Putamen (tissue), 1 donor: ENCODE measurements at regions not wholly inside any gene's neighbourhood (a gene's known extent, or its start where the extent isn't known, plus 50 kb on each side); places are given as distances from the start of the nearest gene placed in this dataset.

ENCODE experiments used
- DNase-seq: peaks from one replicate; pipeline ENCODE4 v3.0.0-alpha.2; 2016; ENCODE audit warnings: low spot score

GRCh38 chr13:33628662-33629061 lies 189.3 kb upstream of the RFC3 start:
- no peak for DNase-seq

GRCh38 chr13:33629605-33630360 lies 188.2 kb upstream of the RFC3 start:
- DNase-seq = no peak

DNA sequence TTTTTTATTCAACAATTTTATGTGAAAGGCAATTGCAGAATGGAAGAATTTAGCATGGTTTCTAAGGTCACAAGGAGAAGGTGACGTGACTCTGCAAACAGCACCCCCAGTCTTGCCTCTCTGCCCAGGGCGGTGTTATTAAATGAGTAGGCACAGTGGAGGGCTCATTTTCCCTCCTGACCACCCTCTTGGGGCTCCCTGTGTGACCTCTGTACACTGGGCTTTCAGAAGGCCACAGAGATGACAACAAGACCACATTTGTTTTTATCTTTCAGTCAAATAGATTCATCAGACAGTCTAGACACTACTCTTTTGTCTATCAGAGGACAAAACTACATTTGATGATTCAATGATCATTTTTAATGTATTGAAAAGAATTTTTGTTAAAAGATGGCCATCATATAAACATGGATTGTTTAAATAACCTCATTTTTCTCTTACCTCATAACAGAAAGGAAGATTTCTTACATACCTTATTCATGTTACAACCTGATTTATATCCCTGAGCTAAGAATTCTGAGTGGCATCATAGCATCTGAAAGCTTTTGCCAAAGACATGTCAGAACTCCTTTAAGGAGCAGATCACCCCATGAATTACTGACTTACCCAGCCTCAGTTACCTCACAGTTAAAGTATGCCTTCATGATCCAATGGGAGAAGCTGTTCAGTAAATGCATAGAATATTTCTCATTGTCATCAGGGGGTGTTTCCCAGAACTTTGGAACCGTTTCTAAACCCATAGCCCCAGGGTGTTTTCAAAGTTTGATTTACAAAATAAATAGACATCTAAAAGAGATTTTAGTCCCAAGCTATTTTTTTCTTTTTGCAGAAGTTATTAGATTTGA lies 184.0 kb upstream of the RFC3 start:
- peak; percentile 84 for DNase-seq

- DNase-seq = peak; percentile 68
Measured at GRCh38 chr13:33634546-33634982, 183.4 kb upstream of the RFC3 start.

GRCh38 chr13:33636243-33636642 lies 181.7 kb upstream of the RFC3 start:
- DNase-seq = no peak

DNA sequence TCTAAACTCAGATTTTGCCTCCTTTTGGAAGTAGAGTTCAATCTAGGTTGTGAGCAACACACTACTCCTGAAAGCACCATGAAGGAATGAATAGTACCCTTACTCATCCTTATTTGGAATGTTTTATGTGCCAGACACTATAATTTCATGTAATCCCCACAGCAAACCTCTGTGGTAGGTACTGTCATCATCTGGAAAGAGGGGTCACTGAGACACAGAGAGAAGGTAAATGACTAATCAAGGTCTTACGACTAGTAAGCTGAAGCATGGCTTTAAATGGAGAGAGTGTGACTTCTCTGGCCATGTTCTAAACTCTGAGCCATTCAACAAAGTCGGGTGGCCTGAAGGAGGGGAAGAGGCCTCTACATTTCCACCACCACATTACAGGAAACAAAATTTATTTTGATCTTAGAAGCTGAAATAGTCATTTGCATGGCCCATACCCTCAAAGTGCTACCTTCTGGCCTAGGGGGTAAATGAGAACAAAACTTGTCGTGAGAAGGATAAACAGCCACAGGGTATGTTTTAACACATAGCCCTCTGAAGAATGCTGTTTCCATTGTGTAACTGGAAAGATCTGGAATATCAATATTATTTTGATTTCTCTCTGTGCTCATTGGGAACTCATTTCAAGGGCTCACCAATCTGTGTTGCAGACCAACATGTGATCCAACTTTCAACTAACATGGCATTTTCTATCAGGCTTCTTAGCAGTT lies 180.8 kb upstream of the RFC3 start:
- no peak for DNase-seq

GRCh38 chr13:33637978-33638743 lies 179.8 kb upstream of the RFC3 start:
- DNase-seq = no peak

GRCh38 chr13:33639158-33639557 lies 178.8 kb upstream of the RFC3 start:
- no peak for DNase-seq

DNA sequence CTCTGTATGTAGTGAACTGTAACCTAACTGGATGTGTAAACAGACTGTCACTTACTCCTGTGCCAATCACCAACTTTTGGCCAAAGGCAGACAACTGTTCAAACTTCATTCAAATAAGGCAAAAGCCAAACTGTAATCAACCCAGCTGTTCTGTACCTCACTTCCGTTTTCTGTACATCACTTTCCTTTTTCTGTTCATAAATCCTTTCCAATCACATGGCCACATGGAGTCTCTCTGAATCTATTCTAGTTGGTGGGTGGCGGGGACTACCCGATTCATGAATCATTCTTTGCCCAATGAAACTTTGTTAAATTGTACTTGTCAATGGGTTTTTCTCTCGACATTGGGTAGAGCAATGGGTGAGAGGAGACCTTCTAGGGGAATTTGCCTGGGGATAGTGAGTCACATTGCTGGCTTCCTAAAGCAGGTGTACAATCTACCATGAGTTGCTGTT lies 178.3 kb upstream of the RFC3 start:
- DNase-seq = no peak

DNA sequence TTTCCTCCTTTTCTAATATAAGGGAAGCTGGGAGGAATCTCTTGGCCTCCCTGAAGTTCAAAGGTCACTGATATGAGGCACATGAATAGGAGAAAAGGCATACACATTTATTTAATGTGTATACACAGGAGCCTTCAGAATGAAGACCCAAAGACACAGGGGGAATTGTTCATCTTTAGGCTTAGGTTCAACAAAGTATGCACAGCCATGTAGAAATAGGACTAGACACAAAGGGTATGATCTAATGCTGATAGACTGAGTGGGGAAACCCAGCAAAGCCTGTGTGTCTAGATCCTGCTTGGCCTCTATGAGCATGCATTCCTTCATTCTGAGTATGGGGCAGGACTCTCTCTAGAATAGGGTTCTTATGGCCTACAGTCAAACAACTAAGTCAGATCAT lies 177.1 kb upstream of the RFC3 start:
- no peak for DNase-seq

- no peak for DNase-seq
Measured at GRCh38 chr13:33642374-33643065, 175.4 kb upstream of the RFC3 start.

DNA sequence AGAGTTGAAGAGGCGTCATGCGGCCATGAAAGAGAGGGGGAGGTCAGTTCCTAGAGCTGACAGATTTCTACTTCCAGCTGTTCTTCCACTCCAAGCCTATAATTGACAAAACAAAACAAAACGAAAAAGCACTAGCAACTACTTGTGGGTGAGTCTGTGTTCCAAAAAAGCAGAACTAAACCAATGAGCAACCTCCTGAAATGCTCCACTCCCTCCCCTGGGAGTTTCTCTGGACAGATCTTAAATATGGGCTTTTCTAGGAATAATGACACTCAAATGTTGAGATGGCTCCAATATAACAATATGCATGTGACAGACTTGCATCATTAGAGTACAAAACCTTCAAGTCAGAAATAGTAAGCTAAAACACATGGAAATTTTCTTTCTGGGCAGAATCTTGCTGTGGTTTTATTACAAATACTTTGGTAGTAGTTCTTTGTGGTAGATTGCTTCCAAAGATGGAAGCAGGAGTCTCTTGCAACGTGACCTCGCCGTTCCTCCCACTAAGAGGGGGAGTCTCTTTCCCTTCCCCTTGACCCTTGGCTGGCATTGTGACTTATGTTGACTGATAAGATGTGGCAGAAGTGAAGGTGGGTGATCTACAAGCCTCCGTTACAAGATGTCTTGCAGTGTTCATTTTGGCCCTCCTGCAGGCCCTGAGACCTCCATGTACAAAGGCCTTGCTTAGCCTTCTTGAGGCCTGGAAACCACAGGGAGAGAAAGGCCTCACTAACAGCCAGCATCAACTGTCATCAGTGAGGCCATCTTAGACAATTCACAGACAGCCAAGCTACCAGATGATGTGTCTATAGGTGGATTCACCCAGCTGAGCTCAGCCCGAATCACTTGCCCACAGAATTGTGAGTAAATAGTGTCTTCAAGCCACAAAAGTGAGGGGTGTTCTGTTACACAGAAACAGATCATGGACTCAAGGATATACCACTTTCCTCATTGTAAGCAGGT lies 173.1 kb upstream of the RFC3 start:
- DNase-seq = no peak

DNA sequence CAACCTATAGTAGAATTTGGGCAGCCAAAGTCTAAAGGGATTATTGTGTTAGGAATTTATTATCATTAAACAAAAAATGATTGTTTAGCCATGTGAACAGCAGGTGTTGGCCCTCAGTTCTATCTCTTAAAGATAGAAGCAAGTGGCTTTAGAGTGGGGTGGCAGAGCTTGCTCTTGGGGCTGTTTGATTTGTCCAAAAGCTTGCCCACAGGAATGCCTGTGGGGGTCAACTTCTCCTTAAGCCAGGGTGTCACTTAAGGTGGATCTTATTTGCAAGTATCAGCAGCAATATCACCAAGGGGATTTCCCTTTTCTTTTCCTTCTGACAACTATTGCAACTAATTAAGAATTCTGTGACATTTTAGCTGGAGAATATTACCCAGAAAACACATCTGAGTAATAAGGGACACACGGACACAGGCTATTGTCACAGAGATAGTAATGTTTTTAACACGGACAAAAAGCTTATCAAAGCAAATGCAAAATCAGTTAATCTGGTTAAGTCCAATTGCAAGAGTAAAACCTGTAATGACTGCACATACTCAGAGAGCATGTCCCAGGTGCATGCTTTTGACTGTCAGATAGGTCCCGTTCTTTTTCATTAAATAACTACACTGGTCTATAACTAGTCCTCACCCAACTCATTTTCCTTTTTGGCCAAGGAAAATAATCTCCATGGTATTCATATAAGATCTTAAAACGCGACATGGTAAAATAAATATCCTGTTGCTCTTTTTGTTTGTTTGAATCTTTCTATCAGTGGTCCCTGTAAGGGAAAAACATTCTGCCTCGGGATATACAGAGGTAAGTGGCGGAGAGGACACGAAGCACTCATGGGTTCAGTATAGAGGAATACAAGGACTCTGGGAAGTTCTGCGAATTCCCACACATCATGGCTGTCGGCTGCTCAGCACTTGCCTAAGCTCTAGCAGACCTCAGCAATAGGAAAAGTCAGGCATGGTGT lies 172.1 kb upstream of the RFC3 start:
- no peak for DNase-seq

- no peak for DNase-seq
Measured at GRCh38 chr13:33649212-33649878, 168.6 kb upstream of the RFC3 start.

DNA sequence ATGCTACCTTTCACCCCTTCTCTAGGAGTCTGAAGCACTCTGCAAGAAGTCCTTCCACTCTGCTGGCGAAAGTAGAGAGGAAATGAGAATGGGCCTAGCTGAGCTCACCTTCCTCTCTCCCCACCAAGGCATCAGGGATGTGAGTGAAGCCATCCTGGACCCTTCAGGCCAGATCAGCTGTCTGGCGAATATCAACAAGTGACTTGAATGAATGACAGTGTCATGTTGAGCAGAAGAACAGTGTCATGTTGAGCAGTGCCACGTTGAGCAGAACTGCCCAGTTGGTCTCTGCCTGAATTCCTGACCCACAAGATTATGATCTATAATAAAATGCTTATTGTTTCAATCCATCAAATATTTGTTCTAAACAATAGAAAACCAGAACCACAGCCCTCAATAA lies 166.2 kb upstream of the RFC3 start:
- DNase-seq = no peak

- DNase-seq = no peak
Measured at GRCh38 chr13:33657274-33657673, 160.7 kb upstream of the RFC3 start.

DNA sequence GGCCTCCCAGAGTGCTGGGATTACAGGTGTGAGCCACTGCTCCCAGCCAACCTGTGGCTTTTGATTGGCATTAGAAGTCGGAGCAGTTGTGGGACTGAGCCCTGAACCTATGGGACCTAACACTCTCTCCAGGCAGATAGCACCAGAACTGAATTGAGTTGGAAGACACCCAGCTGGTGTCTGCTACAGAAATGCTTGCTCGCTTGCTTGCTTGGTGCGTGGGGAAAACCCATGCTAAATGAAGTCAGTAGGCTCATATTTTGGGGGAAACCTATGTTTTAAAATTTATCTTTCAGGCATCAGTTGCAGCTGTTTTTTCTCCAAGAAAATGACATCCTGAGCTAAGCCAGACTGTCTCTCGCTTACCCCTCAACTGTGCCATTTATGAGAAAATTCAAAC lies 158.5 kb upstream of the RFC3 start:
- DNase-seq = no peak

DNA sequence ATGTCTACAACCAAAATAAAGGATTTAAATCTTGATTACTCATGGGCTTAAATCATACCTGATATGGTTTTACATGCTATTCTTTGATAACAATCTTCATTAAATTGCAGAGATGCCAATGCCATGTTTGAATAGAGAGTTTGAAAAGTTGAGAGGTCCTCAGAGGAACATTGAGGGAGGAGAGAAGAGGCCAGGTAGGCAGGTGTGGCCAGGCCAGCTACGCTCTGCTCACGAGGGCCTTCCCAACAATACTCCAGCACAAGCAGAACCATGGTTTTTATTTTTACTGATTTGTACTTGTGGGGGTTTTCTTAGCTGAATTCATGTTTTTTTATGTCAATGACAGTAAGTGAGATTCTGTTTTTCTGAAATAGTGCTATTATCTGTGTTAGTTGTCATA lies 158.1 kb upstream of the RFC3 start:
- DNase-seq = no peak
